ENCODE measurements at regions not wholly inside any gene's neighbourhood (a gene's known extent, or its start where the extent isn't known, plus 50 kb on each side); places are given as distances from the start of the nearest gene placed in this dataset.

- Histone ChIP-seq H3K4me1 (ENCODE audit: insufficient read depth, low read length) (peaks cover 21% of the 10 kb centered on the region), H3K27me3 (ENCODE audit: insufficient read depth, low read length) (no peaks in the 10 kb centered on the region), H3K36me3 (ENCODE audit: insufficient read depth, low read length) (no peaks in the 10 kb centered on the region), H3K9me3 (ENCODE audit: low read length) (peaks cover 7% of the 10 kb centered on the region), H3K4me3 (ENCODE audit: low read length) (no peak overlapping the region), H2AFZ (ENCODE audit: low read depth, low read length) (peak overlapping the region; percentile 76)
These were observed 430.0 kb upstream of the TNP1 start for GRCh38 chr2:217289907-217290280.

GRCh38 chr2:217289177-217289906 lies 429.5 kb upstream of the TNP1 start:
- Histone ChIP-seq H3K4me3 (ENCODE audit: low read length) (no peak overlapping the region), H3K36me3 (ENCODE audit: insufficient read depth, low read length) (no peaks in the 10 kb centered on the region), H2AFZ (ENCODE audit: low read depth, low read length) (peak overlapping the region; percentile 76), H3K9me3 (ENCODE audit: low read length) (peaks cover 7% of the 10 kb centered on the region), H3K27me3 (ENCODE audit: insufficient read depth, low read length) (no peaks in the 10 kb centered on the region), H3K4me1 (ENCODE audit: insufficient read depth, low read length) (peaks cover 19% of the 10 kb centered on the region)

GRCh38 chr2:217288472-217289063 lies 428.7 kb upstream of the TNP1 start:
- peaks cover 7% of the 10 kb centered on the region for H3K9me3 ChIP-seq (ENCODE audit: low read length)
- H3K27me3 ChIP-seq (ENCODE audit: insufficient read depth, low read length), result no peaks in the 10 kb centered on the region
- H3K4me1 ChIP-seq (ENCODE audit: insufficient read depth, low read length), result peaks cover 17% of the 10 kb centered on the region
- H3K36me3 ChIP-seq (ENCODE audit: insufficient read depth, low read length), result no peaks in the 10 kb centered on the region
- no peak overlapping the region for H3K4me3 ChIP-seq (ENCODE audit: low read length)
- no peak overlapping the region for H2AFZ ChIP-seq (ENCODE audit: low read depth, low read length)

- H3K4me1 ChIP-seq (ENCODE audit: insufficient read depth, low read length), result peaks cover 17% of the 10 kb centered on the region
- peaks cover 6% of the 10 kb centered on the region for H3K9me3 ChIP-seq (ENCODE audit: low read length)
- H3K4me3 ChIP-seq (ENCODE audit: low read length), result no peak overlapping the region
- H3K36me3 ChIP-seq (ENCODE audit: insufficient read depth, low read length), result no peaks in the 10 kb centered on the region
- no peak overlapping the region for H2AFZ ChIP-seq (ENCODE audit: low read depth, low read length)
- no peaks in the 10 kb centered on the region for H3K27me3 ChIP-seq (ENCODE audit: insufficient read depth, low read length)
These were observed 427.0 kb upstream of the TNP1 start for GRCh38 chr2:217286833-217287232.

- H2AFZ ChIP-seq (ENCODE audit: low read depth, low read length), result no peak overlapping the region
These were observed 426.1 kb upstream of the TNP1 start for GRCh38 chr2:217285926-217286325.

GRCh38 chr2:217283460-217283859 lies 423.6 kb upstream of the TNP1 start:
- H3K4me3 ChIP-seq (ENCODE audit: low read length), result no peak overlapping the region
- H3K9me3 ChIP-seq (ENCODE audit: low read length), result peaks cover 3% of the 10 kb centered on the region
- H2AFZ ChIP-seq (ENCODE audit: low read depth, low read length), result no peak overlapping the region
- H3K27me3 ChIP-seq (ENCODE audit: insufficient read depth, low read length), result no peaks in the 10 kb centered on the region
- H3K4me1 ChIP-seq (ENCODE audit: insufficient read depth, low read length), result peaks cover 6% of the 10 kb centered on the region
- no peaks in the 10 kb centered on the region for H3K36me3 ChIP-seq (ENCODE audit: insufficient read depth, low read length)

More at GRCh38 chr2:217285926-217286325, 426.1 kb upstream of the TNP1 start:
- H3K4me3 ChIP-seq (ENCODE audit: low read length), result no peak overlapping the region
- H3K4me1 ChIP-seq (ENCODE audit: insufficient read depth, low read length), result peaks cover 17% of the 10 kb centered on the region
- peaks cover 6% of the 10 kb centered on the region for H3K9me3 ChIP-seq (ENCODE audit: low read length)
- H3K36me3 ChIP-seq (ENCODE audit: insufficient read depth, low read length), result no peaks in the 10 kb centered on the region
- no peaks in the 10 kb centered on the region for H3K27me3 ChIP-seq (ENCODE audit: insufficient read depth, low read length)

GRCh38 chr2:217282531-217282930 lies 422.7 kb upstream of the TNP1 start:
- no peaks in the 10 kb centered on the region for H3K36me3 ChIP-seq (ENCODE audit: insufficient read depth, low read length)
- H3K4me1 ChIP-seq (ENCODE audit: insufficient read depth, low read length), result peaks cover 6% of the 10 kb centered on the region
- no peaks in the 10 kb centered on the region for H3K9me3 ChIP-seq (ENCODE audit: low read length)
- no peak overlapping the region for H2AFZ ChIP-seq (ENCODE audit: low read depth, low read length)
- H3K4me3 ChIP-seq (ENCODE audit: low read length), result no peak overlapping the region
- H3K27me3 ChIP-seq (ENCODE audit: insufficient read depth, low read length), result no peaks in the 10 kb centered on the region

GRCh38 chr2:217279556-217279955 lies 419.7 kb upstream of the TNP1 start:
- no peaks in the 10 kb centered on the region for H3K9me3 ChIP-seq (ENCODE audit: low read length)
- H3K27me3 ChIP-seq (ENCODE audit: insufficient read depth, low read length), result no peaks in the 10 kb centered on the region
- H2AFZ ChIP-seq (ENCODE audit: low read depth, low read length), result no peak overlapping the region
- no peaks in the 10 kb centered on the region for H3K36me3 ChIP-seq (ENCODE audit: insufficient read depth, low read length)
- no peak overlapping the region for H3K4me3 ChIP-seq (ENCODE audit: low read length)
- peaks cover 6% of the 10 kb centered on the region for H3K4me1 ChIP-seq (ENCODE audit: insufficient read depth, low read length)

GRCh38 chr2:217279140-217279539 lies 419.3 kb upstream of the TNP1 start:
- H3K4me1 ChIP-seq (ENCODE audit: insufficient read depth, low read length), result peaks cover 6% of the 10 kb centered on the region
- H3K4me3 ChIP-seq (ENCODE audit: low read length), result no peak overlapping the region

GRCh38 chr2:217277646-217278398 lies 418.0 kb upstream of the TNP1 start:
- H3K4me1 ChIP-seq (ENCODE audit: insufficient read depth, low read length), result peaks cover 6% of the 10 kb centered on the region
- H3K9me3 ChIP-seq (ENCODE audit: low read length), result no peaks in the 10 kb centered on the region
- no peaks in the 10 kb centered on the region for H3K27me3 ChIP-seq (ENCODE audit: insufficient read depth, low read length)
- H3K4me3 ChIP-seq (ENCODE audit: low read length), result no peak overlapping the region
- H2AFZ ChIP-seq (ENCODE audit: low read depth, low read length), result no peak overlapping the region
- no peaks in the 10 kb centered on the region for H3K36me3 ChIP-seq (ENCODE audit: insufficient read depth, low read length)

More at GRCh38 chr2:217279140-217279539, 419.3 kb upstream of the TNP1 start:
- Histone ChIP-seq H3K27me3 (ENCODE audit: insufficient read depth, low read length) (no peaks in the 10 kb centered on the region), H2AFZ (ENCODE audit: low read depth, low read length) (no peak overlapping the region), H3K9me3 (ENCODE audit: low read length) (no peaks in the 10 kb centered on the region), H3K36me3 (ENCODE audit: insufficient read depth, low read length) (no peaks in the 10 kb centered on the region)

GRCh38 chr2:217276433-217276832 lies 416.6 kb upstream of the TNP1 start:
- Histone ChIP-seq H3K27me3 (ENCODE audit: insufficient read depth, low read length) (no peaks in the 10 kb centered on the region), H3K9me3 (ENCODE audit: low read length) (no peaks in the 10 kb centered on the region), H3K4me3 (ENCODE audit: low read length) (no peak overlapping the region), H3K4me1 (ENCODE audit: insufficient read depth, low read length) (peaks cover 9% of the 10 kb centered on the region), H2AFZ (ENCODE audit: low read depth, low read length) (no peak overlapping the region), H3K36me3 (ENCODE audit: insufficient read depth, low read length) (no peaks in the 10 kb centered on the region)

GRCh38 chr2:217275091-217275490 lies 415.2 kb upstream of the TNP1 start:
- Histone ChIP-seq H3K4me1 (ENCODE audit: insufficient read depth, low read length) (peaks cover 17% of the 10 kb centered on the region), H3K27me3 (ENCODE audit: insufficient read depth, low read length) (no peaks in the 10 kb centered on the region), H3K4me3 (ENCODE audit: low read length) (no peak overlapping the region)

GRCh38 chr2:217274578-217274977 lies 414.7 kb upstream of the TNP1 start:
- Histone ChIP-seq H3K36me3 (ENCODE audit: insufficient read depth, low read length) (no peaks in the 10 kb centered on the region), H2AFZ (ENCODE audit: low read depth, low read length) (no peak overlapping the region), H3K27me3 (ENCODE audit: insufficient read depth, low read length) (no peaks in the 10 kb centered on the region), H3K9me3 (ENCODE audit: low read length) (no peaks in the 10 kb centered on the region), H3K4me1 (ENCODE audit: insufficient read depth, low read length) (peaks cover 20% of the 10 kb centered on the region), H3K4me3 (ENCODE audit: low read length) (no peak overlapping the region)

More at GRCh38 chr2:217275091-217275490, 415.2 kb upstream of the TNP1 start:
- Histone ChIP-seq H2AFZ (ENCODE audit: low read depth, low read length) (no peak overlapping the region), H3K9me3 (ENCODE audit: low read length) (no peaks in the 10 kb centered on the region), H3K36me3 (ENCODE audit: insufficient read depth, low read length) (no peaks in the 10 kb centered on the region)
